ENCODE measurements at regions not wholly inside any gene's neighbourhood (a gene's known extent, or its start where the extent isn't known, plus 50 kb on each side); places are given as distances from the start of the nearest gene placed in this dataset.
A peak's percentile ranks its signal among the peaks of the same experiment; 100 is the strongest.

GRCh38 chr16:27727941-27728340 lies 178.0 kb downstream of the KATNIP start:
- no peaks in the 10 kb centered on the region for H3K9me3 ChIP-seq (ENCODE audit: control insufficient read depth, low read depth, low read length)
- H3K4me2 ChIP-seq (ENCODE audit: insufficient read depth, insufficient read length, low read length): no peak overlapping the region
- H2BK15ac ChIP-seq (ENCODE audit: low read depth, low read length): no peak overlapping the region
- no peak overlapping the region for H2BK120ac ChIP-seq (ENCODE audit: low read depth, low read length, poor library complexity, severe bottlenecking)
- Mint-ChIP-seq H3K27ac (peak overlapping the region in 1 of 3 experiments; percentile 53; a peak in 1 of 7 replicates), H3K4me3 (no peak overlapping the region), H3K27me3 (ENCODE audit: low read depth) (no peaks in the 10 kb centered on the region), H3K4me1 (no peaks in the 10 kb centered on the region; a peak in 1 of 4 replicates), H3K36me3 (ENCODE audit: insufficient read depth in 1 of 3, low read depth in 3 of 3) (peaks cover 9 to 35% (median 10%) of the 10 kb centered on the region in 3 experiments; a peak in 6 of 7 replicates), H3K9me3 (peaks cover 0 to 2% of the 10 kb centered on the region in 2 experiments; a peak in 3 of 5 replicates)
- H4K91ac ChIP-seq (ENCODE audit: insufficient read length, low read depth, low read length): no peak overlapping the region
- H3K27me3 ChIP-seq (ENCODE audit: insufficient read depth, low read length): no peaks in the 10 kb centered on the region
- H3K79me1 ChIP-seq (ENCODE audit: insufficient read depth, low read depth, low read length, poor library complexity, severe bottlenecking): no peaks in the 10 kb centered on the region
- no CpG with 5 or more reads among the region's 6 CpGs for WGBS (ENCODE audit: extremely low coverage, insufficient read length, low lambda C conversion rate)
- H4K8ac ChIP-seq (replicated peaks; ENCODE audit: insufficient read length, low read depth, low read length): no peak overlapping the region
- H2AFZ ChIP-seq (ENCODE audit: low read length): no peak overlapping the region
- no peak overlapping the region for H2BK12ac ChIP-seq (ENCODE audit: insufficient read length, low read depth, low read length)
- DNase-seq: no peak
- H3T11ph ChIP-seq (ENCODE audit: low read length): no peak overlapping the region
- no peak overlapping the region for H2BK20ac ChIP-seq (ENCODE audit: low read depth, low read length, poor library complexity, severe bottlenecking)
- H3K23ac ChIP-seq (ENCODE audit: insufficient read length, low read depth, low read length): no peak overlapping the region
- H2AK5ac ChIP-seq (ENCODE audit: insufficient read length, low read length): no peak overlapping the region
- H3K9ac ChIP-seq (ENCODE audit: extremely low read depth, insufficient read length, low read length): no peak overlapping the region
- H3K56ac ChIP-seq (ENCODE audit: insufficient read length, low read depth, low read length): no peak overlapping the region
- H3K79me2 ChIP-seq (ENCODE audit: insufficient read depth, low read length): no peaks in the 10 kb centered on the region
- H3K23me2 ChIP-seq (ENCODE audit: insufficient read length, low read depth, low read length, poor library complexity, severe bottlenecking): no peaks in the 10 kb centered on the region
- H3K4me1 ChIP-seq (ENCODE audit: insufficient read depth, low read length): no peaks in the 10 kb centered on the region
- H3K18ac ChIP-seq (ENCODE audit: insufficient read length, low read depth, low read length): no peak overlapping the region
- no peak overlapping the region for H2BK5ac ChIP-seq (ENCODE audit: insufficient read length, low read length)
- no peak overlapping the region for H3K27ac ChIP-seq (ENCODE audit: insufficient read length, low read depth, low read length)
- no peak overlapping the region for H4K5ac ChIP-seq (ENCODE audit: insufficient read length, low read depth, low read length)
- H3K4ac ChIP-seq (ENCODE audit: low read depth, low read length): no peak overlapping the region
- H4K20me1 ChIP-seq (ENCODE audit: control insufficient read depth, insufficient read depth, insufficient read length): no peaks in the 10 kb centered on the region
- no peak overlapping the region for H3K14ac ChIP-seq (ENCODE audit: insufficient read depth, low read length)
- no peak for TF ChIP-seq CTCF (conservative IDR thresholded peaks at IDR 0.05)
